ENCODE measurements at regions not wholly inside any gene's neighbourhood (a gene's known extent, or its start where the extent isn't known, plus 50 kb on each side); places are given as distances from the start of the nearest gene placed in this dataset.

- no peak for TF ChIP-seq MXI1 (IDR thresholded peaks at IDR 0.05; ENCODE audit: low read depth, low read length)
- TF ChIP-seq POLR2A (IDR thresholded peaks at IDR 0.05; ENCODE audit: low read depth, low read length) = no peak
- TF ChIP-seq, protein P1, sequence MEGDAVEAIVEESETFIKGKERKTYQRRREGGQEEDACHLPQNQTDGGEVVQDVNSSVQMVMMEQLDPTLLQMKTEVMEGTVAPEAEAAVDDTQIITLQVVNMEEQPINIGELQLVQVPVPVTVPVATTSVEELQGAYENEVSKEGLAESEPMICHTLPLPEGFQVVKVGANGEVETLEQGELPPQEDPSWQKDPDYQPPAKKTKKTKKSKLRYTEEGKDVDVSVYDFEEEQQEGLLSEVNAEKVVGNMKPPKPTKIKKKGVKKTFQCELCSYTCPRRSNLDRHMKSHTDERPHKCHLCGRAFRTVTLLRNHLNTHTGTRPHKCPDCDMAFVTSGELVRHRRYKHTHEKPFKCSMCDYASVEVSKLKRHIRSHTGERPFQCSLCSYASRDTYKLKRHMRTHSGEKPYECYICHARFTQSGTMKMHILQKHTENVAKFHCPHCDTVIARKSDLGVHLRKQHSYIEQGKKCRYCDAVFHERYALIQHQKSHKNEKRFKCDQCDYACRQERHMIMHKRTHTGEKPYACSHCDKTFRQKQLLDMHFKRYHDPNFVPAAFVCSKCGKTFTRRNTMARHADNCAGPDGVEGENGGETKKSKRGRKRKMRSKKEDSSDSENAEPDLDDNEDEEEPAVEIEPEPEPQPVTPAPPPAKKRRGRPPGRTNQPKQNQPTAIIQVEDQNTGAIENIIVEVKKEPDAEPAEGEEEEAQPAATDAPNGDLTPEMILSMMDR (IDR thresholded peaks at IDR 0.05 in 2 of 3, conservative IDR thresholded peaks at IDR 0.05 in 1 of 3; ENCODE audit: control insufficient read depth in 2 of 3, extremely low read depth in 1 of 3, insufficient read depth in 1 of 3, low read depth in 3 of 3, low read length in 3 of 3) = no peak
- no peak for TF ChIP-seq IRF3 (IDR thresholded peaks at IDR 0.05)
- no peak for TF ChIP-seq JUND (IDR thresholded peaks at IDR 0.05; ENCODE audit: low read depth, low read length)
- TF ChIP-seq BACH1 (IDR thresholded peaks at IDR 0.05; ENCODE audit: borderline replicate concordance) = no peak
- TF ChIP-seq CEBPB (IDR thresholded peaks at IDR 0.05; ENCODE audit: borderline replicate concordance in 1 of 2, low read depth in 2 of 2, low read length in 2 of 2) = no peak
- TF ChIP-seq SRF (IDR thresholded peaks at IDR 0.05; ENCODE audit: low read depth in 2 of 2, low read length in 2 of 2) = no peak
- TF ChIP-seq SP1 (IDR thresholded peaks at IDR 0.05; ENCODE audit: low read depth, low read length) = no peak
- no peak for TF ChIP-seq EGR1 (IDR thresholded peaks at IDR 0.05; ENCODE audit: borderline replicate concordance in 1 of 2, low read depth in 2 of 2, low read length in 2 of 2)
- TF ChIP-seq, protein P2, sequence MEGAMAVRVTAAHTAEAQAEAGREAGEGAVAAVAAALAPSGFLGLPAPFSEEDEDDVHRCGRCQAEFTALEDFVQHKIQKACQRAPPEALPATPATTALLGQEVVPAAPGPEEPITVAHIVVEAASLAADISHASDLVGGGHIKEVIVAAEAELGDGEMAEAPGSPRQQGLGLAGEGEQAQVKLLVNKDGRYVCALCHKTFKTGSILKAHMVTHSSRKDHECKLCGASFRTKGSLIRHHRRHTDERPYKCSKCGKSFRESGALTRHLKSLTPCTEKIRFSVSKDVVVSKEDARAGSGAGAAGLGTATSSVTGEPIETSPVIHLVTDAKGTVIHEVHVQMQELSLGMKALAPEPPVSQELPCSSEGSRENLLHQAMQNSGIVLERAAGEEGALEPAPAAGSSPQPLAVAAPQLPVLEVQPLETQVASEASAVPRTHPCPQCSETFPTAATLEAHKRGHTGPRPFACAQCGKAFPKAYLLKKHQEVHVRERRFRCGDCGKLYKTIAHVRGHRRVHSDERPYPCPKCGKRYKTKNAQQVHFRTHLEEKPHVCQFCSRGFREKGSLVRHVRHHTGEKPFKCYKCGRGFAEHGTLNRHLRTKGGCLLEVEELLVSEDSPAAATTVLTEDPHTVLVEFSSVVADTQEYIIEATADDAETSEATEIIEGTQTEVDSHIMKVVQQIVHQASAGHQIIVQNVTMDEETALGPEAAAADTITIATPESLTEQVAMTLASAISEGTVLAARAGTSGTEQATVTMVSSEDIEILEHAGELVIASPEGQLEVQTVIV (IDR thresholded peaks at IDR 0.05; ENCODE audit: borderline replicate concordance, partially characterized antibody) = no peak
- no peak for TF ChIP-seq HDGF (IDR thresholded peaks at IDR 0.05)
Measured at GRCh38 chr5:75916144-75916543, 167.0 kb upstream of the SV2C start.
